Panc1 (cell line): ENCODE measurements at regions not wholly inside any gene's neighbourhood (a gene's known extent, or its start where the extent isn't known, plus 50 kb on each side); places are given as distances from the start of the nearest gene placed in this dataset.

Experiments
- ATAC-seq: fragments of 200-7000 bp; cut with Tn5 transposase; 2 replicates; pipeline ENCODE4 v1.9.1; 2020; ENCODE audit warnings: mild to moderate bottlenecking, moderate library complexity
- BruUV-seq: library from RNA; stranded (reverse); fragments of 400-500 nt; replicated peaks from 2 replicates; lab custom pipeline; 2021; lab: Mats Ljungman, UMichigan
- CTCF ChIA-PET: fragments of 300-600 bp; sonication (Branson Sonifier 250); formaldehyde crosslinking; loops from one replicate; lab custom pipeline; 2022; ENCODE audit warnings: antibody characterized with exemption; lab: Charles Lee
- POLR2A ChIA-PET: fragments of 300-600 bp; sonication (Branson Sonifier 250); formaldehyde crosslinking; loops from one replicate; lab custom pipeline; 2022; ENCODE audit warnings: antibody characterized with exemption; lab: Charles Lee
- DNase-seq: peaks from one replicate; pipeline ENCODE4 v3.0.0-alpha.2; 2010; ENCODE audit warnings: low read depth, low spot score
- H3K27ac ChIP-seq: 2 replicates; pipeline ENCODE4 v1.5.1; 2011; ENCODE audit warnings: mild to moderate bottlenecking, low read length, inconsistent platforms
- H3K27me3 ChIP-seq: fragments of 200-500 bp; sonication (Bioruptor generic); 2 replicates; pipeline ENCODE4 v1.6.0; 2014; ENCODE audit warnings: low read length, inconsistent platforms; ENCODE audit not compliant: control insufficient read depth, insufficient read depth
- H3K36me3 ChIP-seq: fragments of 200-500 bp; sonication (Bioruptor generic); 2 replicates; pipeline ENCODE4 v1.5.1; 2014; ENCODE audit warnings: inconsistent platforms, mild to moderate bottlenecking, low read length, moderate library complexity; ENCODE audit not compliant: control insufficient read depth, insufficient read depth
- H3K4me1 ChIP-seq: 2 replicates; pipeline ENCODE4 v1.5.1; 2011; ENCODE audit warnings: inconsistent platforms, mild to moderate bottlenecking, low read length, moderate library complexity; ENCODE audit not compliant: control insufficient read depth, insufficient read depth
- H3K4me3 ChIP-seq, 2 experiments: 2 replicates each; pipeline ENCODE4 v1.5.1; 2011 to 2012; ENCODE audit warnings: low read depth in 2 of 2, low read length in 2 of 2, mild to moderate bottlenecking in 2 of 2, inconsistent platforms in 1 of 2, moderate library complexity in 1 of 2
- H3K9me3 ChIP-seq: fragments of 200-500 bp; sonication (Bioruptor generic); 2 replicates; pipeline ENCODE4 v1.5.1; 2014; ENCODE audit warnings: low read depth, mild to moderate bottlenecking, inconsistent platforms, low read length, moderate library complexity; ENCODE audit not compliant: control insufficient read depth, insufficient read depth
- POLR2AphosphoS5 ChIP-seq: IDR thresholded peaks from 2 replicates; pipeline ENCODE4 v1.6.1; 2012; ENCODE audit warnings: mild to moderate bottlenecking, low read depth, low read length, moderate library complexity
- SIN3A ChIP-seq: IDR thresholded peaks from 2 replicates; pipeline ENCODE4 v1.6.1; 2012; ENCODE audit warnings: low read depth, mild to moderate bottlenecking, low read length, moderate library complexity, borderline replicate concordance; ENCODE audit not compliant: insufficient read depth
- TCF7L2 ChIP-seq: IDR thresholded peaks from 2 replicates; pipeline ENCODE4 v1.6.1; 2011; ENCODE audit warnings: mild to moderate bottlenecking, low read depth, low read length, inconsistent platforms
- in situ Hi-C: cut with HindIII; loops from 2 replicates; pipeline ENCODE4 v1.10.0; 2016; ENCODE audit warnings: low sequenced_read_pairs, low pct_unique_long_range_greater_than_20kb
- intact Hi-C: fragments of 100-400 bp; cut with micrococcal nuclease; formaldehyde crosslinking; loops from one replicate; pipeline ENCODE4 v1.10.0; 2022; ENCODE audit not compliant: unreplicated experiment
- TF ChIP-seq, protein P1 (sequence below): fragments of 450-650 bp; IDR thresholded peaks from 2 replicates; pipeline ENCODE4 v1.5.1; 2017; ENCODE audit warnings: mild to moderate bottlenecking
- TF ChIP-seq, protein P2 (sequence below), 2 experiments: IDR thresholded peaks; 2 replicates each; pipeline ENCODE4 v1.6.1; 2011 to 2012; ENCODE audit warnings: low read depth in 2 of 2, control low read depth in 1 of 2, low read length in 1 of 2, mild to moderate bottlenecking in 1 of 2, moderate library complexity in 1 of 2; ENCODE audit not compliant: insufficient read depth in 1 of 2

- intact Hi-C loops (no loop called here), in situ Hi-C loops (no loop called here)
- no TSS peak for BruUV-seq
- ChIA-PET POLR2A (no interaction called here), CTCF (no interaction called here)
- Histone ChIP-seq H3K4me3 (no peak overlapping the region), H3K9me3 (no peaks in the 10 kb centered on the region), H3K4me1 (no peaks in the 10 kb centered on the region), H3K27me3 (no peaks in the 10 kb centered on the region), H3K27ac (no peak overlapping the region), H3K36me3 (no peaks in the 10 kb centered on the region)
- DNase-seq (no peak), ATAC-seq (no peak)
- TF ChIP-seq TCF7L2: no peak
- no peak for TF ChIP-seq POLR2AphosphoS5
- TF ChIP-seq, protein P1, sequence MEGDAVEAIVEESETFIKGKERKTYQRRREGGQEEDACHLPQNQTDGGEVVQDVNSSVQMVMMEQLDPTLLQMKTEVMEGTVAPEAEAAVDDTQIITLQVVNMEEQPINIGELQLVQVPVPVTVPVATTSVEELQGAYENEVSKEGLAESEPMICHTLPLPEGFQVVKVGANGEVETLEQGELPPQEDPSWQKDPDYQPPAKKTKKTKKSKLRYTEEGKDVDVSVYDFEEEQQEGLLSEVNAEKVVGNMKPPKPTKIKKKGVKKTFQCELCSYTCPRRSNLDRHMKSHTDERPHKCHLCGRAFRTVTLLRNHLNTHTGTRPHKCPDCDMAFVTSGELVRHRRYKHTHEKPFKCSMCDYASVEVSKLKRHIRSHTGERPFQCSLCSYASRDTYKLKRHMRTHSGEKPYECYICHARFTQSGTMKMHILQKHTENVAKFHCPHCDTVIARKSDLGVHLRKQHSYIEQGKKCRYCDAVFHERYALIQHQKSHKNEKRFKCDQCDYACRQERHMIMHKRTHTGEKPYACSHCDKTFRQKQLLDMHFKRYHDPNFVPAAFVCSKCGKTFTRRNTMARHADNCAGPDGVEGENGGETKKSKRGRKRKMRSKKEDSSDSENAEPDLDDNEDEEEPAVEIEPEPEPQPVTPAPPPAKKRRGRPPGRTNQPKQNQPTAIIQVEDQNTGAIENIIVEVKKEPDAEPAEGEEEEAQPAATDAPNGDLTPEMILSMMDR: no peak
- TF ChIP-seq, protein P2, sequence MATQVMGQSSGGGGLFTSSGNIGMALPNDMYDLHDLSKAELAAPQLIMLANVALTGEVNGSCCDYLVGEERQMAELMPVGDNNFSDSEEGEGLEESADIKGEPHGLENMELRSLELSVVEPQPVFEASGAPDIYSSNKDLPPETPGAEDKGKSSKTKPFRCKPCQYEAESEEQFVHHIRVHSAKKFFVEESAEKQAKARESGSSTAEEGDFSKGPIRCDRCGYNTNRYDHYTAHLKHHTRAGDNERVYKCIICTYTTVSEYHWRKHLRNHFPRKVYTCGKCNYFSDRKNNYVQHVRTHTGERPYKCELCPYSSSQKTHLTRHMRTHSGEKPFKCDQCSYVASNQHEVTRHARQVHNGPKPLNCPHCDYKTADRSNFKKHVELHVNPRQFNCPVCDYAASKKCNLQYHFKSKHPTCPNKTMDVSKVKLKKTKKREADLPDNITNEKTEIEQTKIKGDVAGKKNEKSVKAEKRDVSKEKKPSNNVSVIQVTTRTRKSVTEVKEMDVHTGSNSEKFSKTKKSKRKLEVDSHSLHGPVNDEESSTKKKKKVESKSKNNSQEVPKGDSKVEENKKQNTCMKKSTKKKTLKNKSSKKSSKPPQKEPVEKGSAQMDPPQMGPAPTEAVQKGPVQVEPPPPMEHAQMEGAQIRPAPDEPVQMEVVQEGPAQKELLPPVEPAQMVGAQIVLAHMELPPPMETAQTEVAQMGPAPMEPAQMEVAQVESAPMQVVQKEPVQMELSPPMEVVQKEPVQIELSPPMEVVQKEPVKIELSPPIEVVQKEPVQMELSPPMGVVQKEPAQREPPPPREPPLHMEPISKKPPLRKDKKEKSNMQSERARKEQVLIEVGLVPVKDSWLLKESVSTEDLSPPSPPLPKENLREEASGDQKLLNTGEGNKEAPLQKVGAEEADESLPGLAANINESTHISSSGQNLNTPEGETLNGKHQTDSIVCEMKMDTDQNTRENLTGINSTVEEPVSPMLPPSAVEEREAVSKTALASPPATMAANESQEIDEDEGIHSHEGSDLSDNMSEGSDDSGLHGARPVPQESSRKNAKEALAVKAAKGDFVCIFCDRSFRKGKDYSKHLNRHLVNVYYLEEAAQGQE (IDR thresholded peaks at IDR 0.05; ENCODE audit: insufficient read depth in 1 of 2, low read depth in 2 of 2, low read length in 1 of 2): no peak
- no peak for TF ChIP-seq SIN3A
These were observed 290.9 kb upstream of the SP8 start for GRCh38 chr7:21077602-21078001.

DNA sequence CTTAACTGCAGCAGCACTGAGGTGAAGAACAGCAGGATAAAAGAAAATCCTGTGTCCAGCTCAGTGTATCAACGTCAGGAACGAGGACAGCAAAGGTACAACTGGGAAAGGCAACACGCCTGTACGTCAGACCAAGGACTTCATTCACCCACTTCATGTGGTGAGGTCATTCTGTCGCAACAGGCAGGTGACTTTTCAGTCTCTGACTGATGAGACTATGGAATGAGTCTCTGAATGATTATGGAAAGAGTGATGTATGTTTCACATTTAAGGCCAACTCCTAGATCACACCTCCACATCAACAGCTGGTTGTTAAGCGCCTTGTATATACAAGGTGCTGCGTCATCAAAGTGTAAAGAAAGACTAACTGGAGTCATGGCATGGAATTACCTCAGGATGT is 297.6 kb upstream of the SP8 start:
- Histone ChIP-seq H3K27me3 (no peaks in the 10 kb centered on the region), H3K4me1 (no peaks in the 10 kb centered on the region), H3K36me3 (no peaks in the 10 kb centered on the region), H3K9me3 (no peaks in the 10 kb centered on the region), H3K4me3 (no peak overlapping the region), H3K27ac (no peak overlapping the region)
- ChIA-PET CTCF (no interaction called here), POLR2A (no interaction called here)
- in situ Hi-C loops (no loop called here), intact Hi-C loops (no loop called here)
- TF ChIP-seq, protein P2 (IDR thresholded peaks at IDR 0.05; ENCODE audit: insufficient read depth in 1 of 2, low read depth in 2 of 2, low read length in 1 of 2): no peak
- TF ChIP-seq TCF7L2 (no peak), SIN3A (no peak), POLR2AphosphoS5 (no peak)
- TF ChIP-seq, protein P1: no peak
- BruUV-seq: no TSS peak
- ATAC-seq: no peak
- DNase-seq: no peak
